Fibroblast of mammary gland (primary cell): ENCODE measurements at regions not wholly inside any gene's neighbourhood (a gene's known extent, or its start where the extent isn't known, plus 50 kb on each side); places are given as distances from the start of the nearest gene placed in this dataset.

Experiments used
- DNase-seq: peaks from one replicate; pipeline ENCODE4 v3.0.0-alpha.2; 2010; ENCODE audit warnings: low read depth
- H3K4me3 ChIP-seq: 2 replicates; pipeline ENCODE4 v1.5.1; 2011; ENCODE audit warnings: low read depth, mild to moderate bottlenecking, low read length, moderate library complexity; ENCODE audit not compliant: control insufficient read depth
- CTCF ChIP-seq: conservative IDR thresholded peaks from 2 replicates; pipeline ENCODE4 v1.5.1; 2011; ENCODE audit warnings: low read depth, low read length, inconsistent platforms; ENCODE audit not compliant: control insufficient read depth, insufficient read depth

- no peak for TF ChIP-seq CTCF
- H3K4me3 ChIP-seq: no peak overlapping the region
- no peak for DNase-seq
Measured at GRCh38 chr2:9149726-9150567, 56.7 kb upstream of the ASAP2 start.

GRCh38 chr2:9149388-9149660 is 57.3 kb upstream of the ASAP2 start:
- TF ChIP-seq CTCF: no peak
- H3K4me3 ChIP-seq: no peak overlapping the region
- no peak for DNase-seq

GRCh38 chr2:9146646-9147045 is 60.0 kb upstream of the ASAP2 start:
- H3K4me3 ChIP-seq: no peak overlapping the region
- DNase-seq: no peak
- no peak for TF ChIP-seq CTCF

- H3K4me3 ChIP-seq: no peak overlapping the region
- DNase-seq: no peak
- no peak for TF ChIP-seq CTCF
Measured at GRCh38 chr2:9145752-9146430, 60.7 kb upstream of the ASAP2 start.

GRCh38 chr2:9145109-9145751 is 61.4 kb upstream of the ASAP2 start:
- no peak overlapping the region for H3K4me3 ChIP-seq
- DNase-seq: peak; percentile 86
- TF ChIP-seq CTCF: no peak

GRCh38 chr2:9144617-9145016 is 62.0 kb upstream of the ASAP2 start:
- no peak overlapping the region for H3K4me3 ChIP-seq
- peak; percentile 27 for DNase-seq
- TF ChIP-seq CTCF: no peak
